ENCODE measurements at regions not wholly inside any gene's neighbourhood (a gene's known extent, or its start where the extent isn't known, plus 50 kb on each side); places are given as distances from the start of the nearest gene placed in this dataset.

DNA sequence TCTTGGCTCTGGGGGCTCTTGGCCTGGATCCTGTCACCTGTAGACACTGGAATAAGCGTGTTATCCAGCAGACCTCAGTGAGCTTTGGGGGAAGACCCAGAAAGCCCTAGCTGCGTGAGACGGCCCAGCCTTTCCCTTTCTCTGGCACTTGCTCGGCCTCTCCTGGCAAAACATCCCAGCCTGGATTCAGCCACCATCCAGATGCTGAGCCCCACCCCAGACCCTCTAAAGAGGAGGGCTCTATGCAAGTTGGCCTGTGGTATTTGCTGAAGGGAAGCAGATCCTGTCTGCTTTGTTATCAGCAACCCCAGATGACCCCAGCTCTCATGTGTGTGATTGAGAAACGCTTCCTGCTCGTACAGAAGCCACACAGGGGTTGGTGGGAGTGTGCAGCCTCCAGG lies 267.2 kb downstream of the FAM43A start:
- TF ChIP-seq, protein P1, sequence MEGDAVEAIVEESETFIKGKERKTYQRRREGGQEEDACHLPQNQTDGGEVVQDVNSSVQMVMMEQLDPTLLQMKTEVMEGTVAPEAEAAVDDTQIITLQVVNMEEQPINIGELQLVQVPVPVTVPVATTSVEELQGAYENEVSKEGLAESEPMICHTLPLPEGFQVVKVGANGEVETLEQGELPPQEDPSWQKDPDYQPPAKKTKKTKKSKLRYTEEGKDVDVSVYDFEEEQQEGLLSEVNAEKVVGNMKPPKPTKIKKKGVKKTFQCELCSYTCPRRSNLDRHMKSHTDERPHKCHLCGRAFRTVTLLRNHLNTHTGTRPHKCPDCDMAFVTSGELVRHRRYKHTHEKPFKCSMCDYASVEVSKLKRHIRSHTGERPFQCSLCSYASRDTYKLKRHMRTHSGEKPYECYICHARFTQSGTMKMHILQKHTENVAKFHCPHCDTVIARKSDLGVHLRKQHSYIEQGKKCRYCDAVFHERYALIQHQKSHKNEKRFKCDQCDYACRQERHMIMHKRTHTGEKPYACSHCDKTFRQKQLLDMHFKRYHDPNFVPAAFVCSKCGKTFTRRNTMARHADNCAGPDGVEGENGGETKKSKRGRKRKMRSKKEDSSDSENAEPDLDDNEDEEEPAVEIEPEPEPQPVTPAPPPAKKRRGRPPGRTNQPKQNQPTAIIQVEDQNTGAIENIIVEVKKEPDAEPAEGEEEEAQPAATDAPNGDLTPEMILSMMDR (IDR thresholded peaks at IDR 0.05 in 4 of 5, conservative IDR thresholded peaks at IDR 0.05 in 1 of 5), result no peak
- no peak for TF ChIP-seq POLR2A (IDR thresholded peaks at IDR 0.05)

Data from gastrocnemius medialis (tissue), 4 donors.